ENCODE measurements at regions not wholly inside any gene's neighbourhood (a gene's known extent, or its start where the extent isn't known, plus 50 kb on each side); places are given as distances from the start of the nearest gene placed in this dataset.
"Not testable (repeated sequence)": the region's sequence is repeated elsewhere in the genome, so short reads cannot be mapped to it uniquely, and the experiment has no call there.

- H3K9me3 Mint-ChIP-seq, result peaks cover 58% of the 10 kb centered on the region
- not testable (repeated sequence) for DNase-seq; H3K36me3 Mint-ChIP-seq (ENCODE audit: low read depth); H3K4me3 Mint-ChIP-seq; H3K27ac Mint-ChIP-seq; H3K4me1 Mint-ChIP-seq; H3K27me3 Mint-ChIP-seq (ENCODE audit: low read depth, poor library complexity)
Measured at GRCh38 chr14:105620865-105621471, 94.6 kb downstream of the TMEM121 start.

GRCh38 chr14:105621479-105622328 is 95.3 kb downstream of the TMEM121 start:
- not testable (repeated sequence) for H3K27ac Mint-ChIP-seq; DNase-seq; H3K27me3 Mint-ChIP-seq (ENCODE audit: low read depth, poor library complexity); H3K4me1 Mint-ChIP-seq; H3K36me3 Mint-ChIP-seq (ENCODE audit: low read depth); H3K4me3 Mint-ChIP-seq
- peaks cover 51% of the 10 kb centered on the region for H3K9me3 Mint-ChIP-seq

GRCh38 chr14:105622329-105622955 is 96.1 kb downstream of the TMEM121 start:
- DNase-seq, result no peak
- H3K27me3 Mint-ChIP-seq (ENCODE audit: low read depth, poor library complexity), result no peaks in the 10 kb centered on the region
- peaks cover 47% of the 10 kb centered on the region for H3K9me3 Mint-ChIP-seq
- peaks cover 3% of the 10 kb centered on the region for H3K36me3 Mint-ChIP-seq (ENCODE audit: low read depth)
- no peak for TF ChIP-seq CTCF (IDR thresholded peaks at IDR 0.05)
- no peak overlapping the region for H3K27ac Mint-ChIP-seq
- no peak overlapping the region for H3K4me3 Mint-ChIP-seq
- H3K4me1 Mint-ChIP-seq, result no peaks in the 10 kb centered on the region

- not testable (repeated sequence) for H3K27me3 Mint-ChIP-seq (ENCODE audit: low read depth, poor library complexity); H3K4me3 Mint-ChIP-seq; H3K27ac Mint-ChIP-seq; H3K4me1 Mint-ChIP-seq; DNase-seq; H3K36me3 Mint-ChIP-seq (ENCODE audit: low read depth)
- H3K9me3 Mint-ChIP-seq, result peaks cover 49% of the 10 kb centered on the region
Measured at GRCh38 chr14:105623178-105623577, 96.8 kb downstream of the TMEM121 start.

- H3K27ac Mint-ChIP-seq; H3K4me3 Mint-ChIP-seq; DNase-seq; H3K36me3 Mint-ChIP-seq (ENCODE audit: low read depth); H3K4me1 Mint-ChIP-seq; H3K27me3 Mint-ChIP-seq (ENCODE audit: low read depth, poor library complexity): not testable (repeated sequence)
- peaks cover 55% of the 10 kb centered on the region for H3K9me3 Mint-ChIP-seq
Measured at GRCh38 chr14:105624346-105624745, 98.0 kb downstream of the TMEM121 start.

GRCh38 chr14:105624749-105625434 is 98.5 kb downstream of the TMEM121 start:
- not testable (repeated sequence) for H3K36me3 Mint-ChIP-seq (ENCODE audit: low read depth); H3K27ac Mint-ChIP-seq; H3K27me3 Mint-ChIP-seq (ENCODE audit: low read depth, poor library complexity); DNase-seq; H3K4me1 Mint-ChIP-seq; H3K4me3 Mint-ChIP-seq
- H3K9me3 Mint-ChIP-seq, result peaks cover 55% of the 10 kb centered on the region

- not testable (repeated sequence) for DNase-seq; H3K4me1 Mint-ChIP-seq; H3K4me3 Mint-ChIP-seq; H3K27ac Mint-ChIP-seq; H3K36me3 Mint-ChIP-seq (ENCODE audit: low read depth); H3K27me3 Mint-ChIP-seq (ENCODE audit: low read depth, poor library complexity)
- H3K9me3 Mint-ChIP-seq, result peaks cover 57% of the 10 kb centered on the region
Measured at GRCh38 chr14:105625448-105625847, 99.1 kb downstream of the TMEM121 start.

GRCh38 chr14:105626111-105626510 is 99.7 kb downstream of the TMEM121 start:
- peaks cover 64% of the 10 kb centered on the region for H3K9me3 Mint-ChIP-seq
- not testable (repeated sequence) for DNase-seq; H3K4me1 Mint-ChIP-seq; H3K27me3 Mint-ChIP-seq (ENCODE audit: low read depth, poor library complexity); H3K36me3 Mint-ChIP-seq (ENCODE audit: low read depth); H3K27ac Mint-ChIP-seq; H3K4me3 Mint-ChIP-seq

- not testable (repeated sequence) for H3K36me3 Mint-ChIP-seq (ENCODE audit: low read depth); H3K27me3 Mint-ChIP-seq (ENCODE audit: low read depth, poor library complexity); H3K4me1 Mint-ChIP-seq; H3K27ac Mint-ChIP-seq; DNase-seq; H3K4me3 Mint-ChIP-seq
- peaks cover 65% of the 10 kb centered on the region for H3K9me3 Mint-ChIP-seq
Measured at GRCh38 chr14:105626651-105627050, 100.3 kb downstream of the TMEM121 start.

- not testable (repeated sequence) for H3K4me1 Mint-ChIP-seq; DNase-seq; H3K27me3 Mint-ChIP-seq (ENCODE audit: low read depth, poor library complexity); H3K36me3 Mint-ChIP-seq (ENCODE audit: low read depth); H3K27ac Mint-ChIP-seq; H3K4me3 Mint-ChIP-seq
- H3K9me3 Mint-ChIP-seq, result peaks cover 67% of the 10 kb centered on the region
Measured at GRCh38 chr14:105627287-105627686, 100.9 kb downstream of the TMEM121 start.
